ENCODE measurements at regions not wholly inside any gene's neighbourhood (a gene's known extent, or its start where the extent isn't known, plus 50 kb on each side); places are given as distances from the start of the nearest gene placed in this dataset.

- TF ChIP-seq, protein P1, sequence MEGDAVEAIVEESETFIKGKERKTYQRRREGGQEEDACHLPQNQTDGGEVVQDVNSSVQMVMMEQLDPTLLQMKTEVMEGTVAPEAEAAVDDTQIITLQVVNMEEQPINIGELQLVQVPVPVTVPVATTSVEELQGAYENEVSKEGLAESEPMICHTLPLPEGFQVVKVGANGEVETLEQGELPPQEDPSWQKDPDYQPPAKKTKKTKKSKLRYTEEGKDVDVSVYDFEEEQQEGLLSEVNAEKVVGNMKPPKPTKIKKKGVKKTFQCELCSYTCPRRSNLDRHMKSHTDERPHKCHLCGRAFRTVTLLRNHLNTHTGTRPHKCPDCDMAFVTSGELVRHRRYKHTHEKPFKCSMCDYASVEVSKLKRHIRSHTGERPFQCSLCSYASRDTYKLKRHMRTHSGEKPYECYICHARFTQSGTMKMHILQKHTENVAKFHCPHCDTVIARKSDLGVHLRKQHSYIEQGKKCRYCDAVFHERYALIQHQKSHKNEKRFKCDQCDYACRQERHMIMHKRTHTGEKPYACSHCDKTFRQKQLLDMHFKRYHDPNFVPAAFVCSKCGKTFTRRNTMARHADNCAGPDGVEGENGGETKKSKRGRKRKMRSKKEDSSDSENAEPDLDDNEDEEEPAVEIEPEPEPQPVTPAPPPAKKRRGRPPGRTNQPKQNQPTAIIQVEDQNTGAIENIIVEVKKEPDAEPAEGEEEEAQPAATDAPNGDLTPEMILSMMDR (IDR thresholded peaks at IDR 0.05), result no peak
- TF ChIP-seq POLR2A (IDR thresholded peaks at IDR 0.05), result no peak
Measured at GRCh38 chr17:71850812-71851211, 270.0 kb upstream of the SOX9 start.

Data from Peyer's patch (tissue), 4 donors.